DND-41 (cell line): ENCODE measurements at regions not wholly inside any gene's neighbourhood (a gene's known extent, or its start where the extent isn't known, plus 50 kb on each side); places are given as distances from the start of the nearest gene placed in this dataset.
"Not testable (repeated sequence)": the region's sequence is repeated elsewhere in the genome, so short reads cannot be mapped to it uniquely, and the experiment has no call there.

Experiments used
- ATAC-seq: fragments of 200-7000 bp; cut with Tn5 transposase; 3 replicates; pipeline ENCODE4 v1.9.1; 2021; ENCODE audit warnings: low read depth; ENCODE audit not compliant: insufficient read depth
- DNase-seq: peaks from one replicate; pipeline ENCODE4 v3.0.0-alpha.2; 2020
- H2AFZ ChIP-seq: 2 replicates; pipeline ENCODE4 v1.6.0; 2012; ENCODE audit warnings: low read depth, low read length
- H3K27ac ChIP-seq: 2 replicates; pipeline ENCODE4 v1.5.1; 2012; ENCODE audit warnings: low read length, inconsistent platforms
- H3K27me3 ChIP-seq: fragments of 200-600 bp; sonication (generic); 2 replicates; pipeline ENCODE4 v1.6.0; 2012; ENCODE audit warnings: low read length, mild to moderate bottlenecking, inconsistent platforms; ENCODE audit not compliant: insufficient read depth, poor library complexity
- H3K36me3 ChIP-seq: 2 replicates; pipeline ENCODE4 v1.5.1; 2012; ENCODE audit warnings: low read length, inconsistent platforms; ENCODE audit not compliant: insufficient read depth
- H3K4me1 ChIP-seq: 2 replicates; pipeline ENCODE4 v1.5.1; 2012; ENCODE audit warnings: mild to moderate bottlenecking, low read length; ENCODE audit not compliant: insufficient read depth
- H3K4me2 ChIP-seq: 2 replicates; pipeline ENCODE4 v1.6.0; 2012; ENCODE audit warnings: mild to moderate bottlenecking, moderate library complexity, low read length, inconsistent platforms; ENCODE audit not compliant: insufficient read depth
- H3K4me3 ChIP-seq, 2 experiments: fragments of 200-600 bp in 1 of 2; shearing (Covaris generic) in 1 of 2; 2 replicates each; pipeline ENCODE4 v1.5.1; 2012 to 2016; ENCODE audit warnings: inconsistent platforms in 2 of 2, low read length in 2 of 2, mild to moderate bottlenecking in 2 of 2, low read depth in 1 of 2, moderate library complexity in 1 of 2
- H3K79me2 ChIP-seq: 2 replicates; pipeline ENCODE4 v1.6.0; 2012; ENCODE audit warnings: low read length, inconsistent platforms; ENCODE audit not compliant: insufficient read depth
- H3K9ac ChIP-seq: 2 replicates; pipeline ENCODE4 v1.6.0; 2012; ENCODE audit warnings: low read depth, mild to moderate bottlenecking, inconsistent platforms, low read length, moderate library complexity
- H3K9me3 ChIP-seq: 2 replicates; pipeline ENCODE4 v1.5.1; 2012; ENCODE audit warnings: low read length, moderate library complexity, mild to moderate bottlenecking, inconsistent platforms; ENCODE audit not compliant: insufficient read depth, severe bottlenecking
- H4K20me1 ChIP-seq: 2 replicates; pipeline ENCODE4 v1.6.0; 2012; ENCODE audit warnings: low read length; ENCODE audit not compliant: insufficient read depth
- EZH2 ChIP-seq: IDR thresholded peaks from 3 replicates; pipeline ENCODE4 v1.6.1; 2012; ENCODE audit warnings: borderline replicate concordance, low read depth, mild to moderate bottlenecking, moderate library complexity, low read length, inconsistent platforms; ENCODE audit not compliant: severe bottlenecking
- TF ChIP-seq, protein P1 (sequence below): IDR thresholded peaks from 2 replicates; pipeline ENCODE4 v1.5.1; 2012; ENCODE audit warnings: borderline replicate concordance, low read length, moderate library complexity, mild to moderate bottlenecking; ENCODE audit not compliant: poor library complexity, severe bottlenecking; ENCODE audit errors: extremely low read depth

DNA sequence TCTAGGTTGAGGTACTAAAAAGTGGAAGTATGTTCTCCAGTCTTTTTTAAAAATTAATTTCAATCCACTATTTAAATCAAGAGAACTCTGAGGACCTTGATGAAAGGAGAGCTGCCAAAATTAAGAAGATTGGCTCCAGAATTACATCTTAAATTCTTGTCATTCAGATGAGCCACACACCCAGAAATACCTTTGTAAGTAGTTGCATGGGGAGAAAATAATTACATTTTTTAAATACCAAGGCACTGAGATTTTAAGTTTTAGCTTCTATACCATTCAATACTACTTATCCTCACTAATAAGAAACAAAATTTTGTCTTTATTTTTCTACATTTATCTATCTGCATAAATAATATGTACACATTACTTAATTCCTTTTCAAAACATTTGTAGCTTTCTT, 1132.8 kb downstream of the OTOL1 start:
- Histone ChIP-seq H3K27me3 (no peaks in the 10 kb centered on the region), H3K27ac (no peak overlapping the region), H3K9ac (no peak overlapping the region), H3K4me2 (no peak overlapping the region), H3K36me3 (0 out of 2 replicates have a peak, but pooled peaks cover 1% of the 10 kb centered on the region), H2AFZ (no peak overlapping the region), H3K79me2 (peaks cover under 1% of the 10 kb centered on the region), H3K4me3 (no peak overlapping the region), H3K4me1 (peaks cover 40% of the 10 kb centered on the region), H3K9me3 (peaks cover 3% of the 10 kb centered on the region), H4K20me1 (no peaks in the 10 kb centered on the region)
- DNase-seq (no peak), ATAC-seq (no peak)
- TF ChIP-seq EZH2, result no peak
- TF ChIP-seq, protein P1, sequence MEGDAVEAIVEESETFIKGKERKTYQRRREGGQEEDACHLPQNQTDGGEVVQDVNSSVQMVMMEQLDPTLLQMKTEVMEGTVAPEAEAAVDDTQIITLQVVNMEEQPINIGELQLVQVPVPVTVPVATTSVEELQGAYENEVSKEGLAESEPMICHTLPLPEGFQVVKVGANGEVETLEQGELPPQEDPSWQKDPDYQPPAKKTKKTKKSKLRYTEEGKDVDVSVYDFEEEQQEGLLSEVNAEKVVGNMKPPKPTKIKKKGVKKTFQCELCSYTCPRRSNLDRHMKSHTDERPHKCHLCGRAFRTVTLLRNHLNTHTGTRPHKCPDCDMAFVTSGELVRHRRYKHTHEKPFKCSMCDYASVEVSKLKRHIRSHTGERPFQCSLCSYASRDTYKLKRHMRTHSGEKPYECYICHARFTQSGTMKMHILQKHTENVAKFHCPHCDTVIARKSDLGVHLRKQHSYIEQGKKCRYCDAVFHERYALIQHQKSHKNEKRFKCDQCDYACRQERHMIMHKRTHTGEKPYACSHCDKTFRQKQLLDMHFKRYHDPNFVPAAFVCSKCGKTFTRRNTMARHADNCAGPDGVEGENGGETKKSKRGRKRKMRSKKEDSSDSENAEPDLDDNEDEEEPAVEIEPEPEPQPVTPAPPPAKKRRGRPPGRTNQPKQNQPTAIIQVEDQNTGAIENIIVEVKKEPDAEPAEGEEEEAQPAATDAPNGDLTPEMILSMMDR, result no peak

DNA sequence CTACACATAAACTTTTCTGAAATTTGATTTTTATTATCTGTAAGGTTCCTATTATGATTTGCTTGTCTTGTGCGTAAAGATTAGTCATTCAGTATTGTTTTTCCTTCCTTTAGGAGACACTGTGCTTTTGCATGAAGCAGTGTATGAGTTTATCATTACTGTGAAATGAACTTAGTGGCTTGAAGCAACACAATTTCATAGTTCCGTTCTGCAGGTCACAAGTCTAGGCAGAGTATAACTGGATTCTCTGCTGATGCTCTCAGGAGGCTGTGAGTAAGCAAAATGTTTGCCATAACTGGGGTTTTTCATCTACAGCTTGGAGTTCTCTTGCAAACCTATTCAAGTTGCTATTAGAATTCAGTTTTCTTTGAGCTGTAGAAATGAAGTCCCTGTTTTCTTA, 1136.1 kb downstream of the OTOL1 start:
- Histone ChIP-seq H3K27me3 (no peaks in the 10 kb centered on the region), H3K27ac (peak overlapping the region; percentile 9), H3K4me2 (no peak overlapping the region), H3K4me1 (peaks cover 29% of the 10 kb centered on the region), H4K20me1 (no peaks in the 10 kb centered on the region), H3K9ac (no peak overlapping the region), H2AFZ (peak overlapping the region; percentile 1; the same call in 1 of the 2 replicates), H3K9me3 (peaks cover 24% of the 10 kb centered on the region), H3K79me2 (peaks cover 23% of the 10 kb centered on the region), H3K36me3 (peaks cover 26% of the 10 kb centered on the region), H3K4me3 (no peak overlapping the region)
- peak; percentile 5 for DNase-seq
- TF ChIP-seq, protein P1, result no peak
- TF ChIP-seq EZH2, result no peak
- peak; percentile 62 for ATAC-seq

DNA sequence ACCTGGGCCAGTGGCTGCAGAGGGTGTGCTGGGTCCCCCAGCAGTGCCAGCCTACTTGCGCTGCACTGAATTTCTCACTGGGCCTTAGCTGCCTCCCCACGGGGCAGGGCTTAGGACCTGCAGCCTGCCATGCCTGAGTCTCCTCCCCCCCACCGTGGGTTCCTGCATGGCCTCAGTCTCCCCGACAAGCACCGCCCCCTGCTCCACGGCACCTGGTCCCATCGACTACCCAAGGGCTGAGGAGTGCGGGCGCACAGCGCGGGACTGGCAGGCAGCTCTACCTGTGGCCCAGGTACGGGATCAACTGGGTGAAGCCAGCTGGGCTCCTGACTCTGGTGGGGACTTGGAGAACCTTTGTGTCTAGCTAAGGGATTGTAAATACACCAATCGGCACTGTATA, 1143.6 kb downstream of the OTOL1 start:
- H4K20me1 ChIP-seq, ATAC-seq, H3K27me3 ChIP-seq, H2AFZ ChIP-seq: not testable (repeated sequence)
- H3K4me2 ChIP-seq, result peak overlapping the region; percentile 52
- peak overlapping the region; percentile 92 for H3K27ac ChIP-seq
- H3K79me2 ChIP-seq, result peaks cover 41% of the 10 kb centered on the region
- H3K9ac ChIP-seq, result peak overlapping the region; percentile 64
- H3K4me1 ChIP-seq, result peaks cover 49% of the 10 kb centered on the region
- peak; percentile 15 for DNase-seq
- H3K36me3 ChIP-seq, result peaks cover 42% of the 10 kb centered on the region
- peaks cover 42% of the 10 kb centered on the region for H3K9me3 ChIP-seq
- H3K4me3 ChIP-seq, result peak overlapping the region in 1 of 2 experiments; percentile 51; a peak in 2 of 4 replicates

DNA sequence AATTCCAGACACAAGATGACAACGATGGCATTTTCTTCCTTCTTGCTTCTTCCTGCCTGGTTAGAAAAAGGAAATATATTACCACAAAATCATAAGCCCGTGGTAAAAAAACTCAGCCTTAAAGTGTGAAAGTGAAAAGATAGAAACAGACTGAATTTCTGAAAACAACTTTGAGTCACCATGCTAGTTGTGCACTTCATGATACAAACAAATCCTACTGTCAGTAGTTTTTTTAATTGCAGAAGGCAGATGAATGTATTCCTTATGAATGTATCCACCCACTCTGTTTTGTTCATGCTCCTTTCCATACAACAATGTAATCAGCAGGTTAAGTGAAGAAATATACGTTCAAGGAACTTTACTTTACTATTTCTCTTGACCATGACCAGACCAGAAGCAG, 1144.7 kb downstream of the OTOL1 start:
- Histone ChIP-seq H2AFZ (peak overlapping the region; percentile 63), H3K9ac (peak overlapping the region; percentile 64)
- DNase-seq, result no peak

More for the DNA sequence above, 1144.7 kb downstream of the OTOL1 start:
- Histone ChIP-seq H3K36me3 (peaks cover 36% of the 10 kb centered on the region), H3K27ac (peak overlapping the region; percentile 92), H3K79me2 (peaks cover 34% of the 10 kb centered on the region), H3K4me3 (peak overlapping the region; percentile 1 to 51; a peak in 3 of 4 replicates), H3K4me1 (peaks cover 49% of the 10 kb centered on the region), H3K9me3 (peaks cover 37% of the 10 kb centered on the region), H3K4me2 (peak overlapping the region; percentile 52), H4K20me1 (no peaks in the 10 kb centered on the region), H3K27me3 (no peaks in the 10 kb centered on the region)
- TF ChIP-seq, protein P1, result no peak
- no peak for TF ChIP-seq EZH2
- ATAC-seq, result peak; percentile 64
